ENCODE measurements at regions not wholly inside any gene's neighbourhood (a gene's known extent, or its start where the extent isn't known, plus 50 kb on each side); places are given as distances from the start of the nearest gene placed in this dataset.

DNA sequence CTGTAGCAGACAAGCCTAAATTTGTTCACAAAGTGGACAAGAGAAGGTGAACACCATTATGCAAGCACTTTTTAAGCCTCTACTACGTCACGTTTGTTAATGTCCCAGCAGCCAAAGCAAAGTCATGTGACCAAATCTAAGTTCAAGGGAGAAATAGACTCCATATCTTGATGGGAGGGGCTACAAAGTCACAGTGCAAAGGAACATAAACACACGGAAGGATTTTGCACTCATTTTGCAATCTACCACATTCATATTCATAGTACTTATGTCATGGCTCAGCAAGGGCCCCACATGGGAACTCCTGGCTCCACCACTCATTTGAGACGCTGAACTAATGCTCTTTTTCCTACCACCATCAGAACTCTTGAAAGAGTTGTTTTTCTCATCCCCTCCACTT, 139.0 kb upstream of the JADE1 start:
- no TSS peak for BruUV-seq (replicated peaks)
- POLR2A ChIA-PET = no interaction called here
- H3K9me3 ChIP-seq (ENCODE audit: control insufficient read depth, insufficient read depth, low read depth, low read length) = no peaks in the 10 kb centered on the region
- H3K4me3 ChIP-seq (ENCODE audit: low read depth in 2 of 2, low read length in 2 of 2) = no peak overlapping the region
- TF ChIP-seq, protein P1, sequence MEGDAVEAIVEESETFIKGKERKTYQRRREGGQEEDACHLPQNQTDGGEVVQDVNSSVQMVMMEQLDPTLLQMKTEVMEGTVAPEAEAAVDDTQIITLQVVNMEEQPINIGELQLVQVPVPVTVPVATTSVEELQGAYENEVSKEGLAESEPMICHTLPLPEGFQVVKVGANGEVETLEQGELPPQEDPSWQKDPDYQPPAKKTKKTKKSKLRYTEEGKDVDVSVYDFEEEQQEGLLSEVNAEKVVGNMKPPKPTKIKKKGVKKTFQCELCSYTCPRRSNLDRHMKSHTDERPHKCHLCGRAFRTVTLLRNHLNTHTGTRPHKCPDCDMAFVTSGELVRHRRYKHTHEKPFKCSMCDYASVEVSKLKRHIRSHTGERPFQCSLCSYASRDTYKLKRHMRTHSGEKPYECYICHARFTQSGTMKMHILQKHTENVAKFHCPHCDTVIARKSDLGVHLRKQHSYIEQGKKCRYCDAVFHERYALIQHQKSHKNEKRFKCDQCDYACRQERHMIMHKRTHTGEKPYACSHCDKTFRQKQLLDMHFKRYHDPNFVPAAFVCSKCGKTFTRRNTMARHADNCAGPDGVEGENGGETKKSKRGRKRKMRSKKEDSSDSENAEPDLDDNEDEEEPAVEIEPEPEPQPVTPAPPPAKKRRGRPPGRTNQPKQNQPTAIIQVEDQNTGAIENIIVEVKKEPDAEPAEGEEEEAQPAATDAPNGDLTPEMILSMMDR (IDR thresholded peaks at IDR 0.05) = no peak
- no peak for TF ChIP-seq TCF7L2 (IDR thresholded peaks at IDR 0.05; ENCODE audit: low read depth, low read length)
- in situ Hi-C loops (cut with HindIII; ENCODE audit: low pct_unique_long_range_greater_than_20kb, low sequenced_read_pairs) (no loop called here), intact Hi-C loops (cut with micrococcal nuclease; ENCODE audit: unreplicated experiment) (no loop called here)
- H3K27ac ChIP-seq (ENCODE audit: low read length) = no peak overlapping the region
- CTCF ChIA-PET = no interaction called here
- no peak for ATAC-seq
- no peaks in the 10 kb centered on the region for H3K4me1 ChIP-seq (ENCODE audit: control insufficient read depth, insufficient read depth, low read length)
- DNase-seq (ENCODE audit: low read depth, low spot score) = no peak
- no peaks in the 10 kb centered on the region for H3K27me3 ChIP-seq (ENCODE audit: control insufficient read depth, insufficient read depth, low read length)
- H3K36me3 ChIP-seq (ENCODE audit: control insufficient read depth, insufficient read depth, low read length) = no peaks in the 10 kb centered on the region

DNA sequence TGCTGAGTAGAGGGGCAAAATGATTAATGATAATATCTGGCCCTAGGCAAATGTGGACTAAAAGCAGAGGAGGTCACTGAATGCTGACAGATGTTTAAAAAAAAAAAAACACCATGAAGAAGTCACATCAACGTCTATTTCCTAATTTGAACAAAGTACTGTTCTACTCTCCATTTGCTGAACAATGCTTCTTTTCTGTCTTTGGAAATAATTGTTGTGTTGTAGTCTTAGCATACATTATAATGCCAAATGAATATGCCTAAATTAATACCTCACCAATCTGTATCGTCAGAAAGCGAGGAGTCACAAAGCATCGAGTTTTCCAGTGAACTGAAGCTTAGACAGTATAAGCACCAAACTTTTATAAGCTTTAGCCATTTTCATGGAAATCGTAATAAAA, 140.9 kb upstream of the JADE1 start:
- in situ Hi-C loops (cut with HindIII; ENCODE audit: low pct_unique_long_range_greater_than_20kb, low sequenced_read_pairs) = no loop called here
- Histone ChIP-seq H3K36me3 (ENCODE audit: control insufficient read depth, insufficient read depth, low read length) (no peaks in the 10 kb centered on the region), H3K4me1 (ENCODE audit: control insufficient read depth, insufficient read depth, low read length) (no peaks in the 10 kb centered on the region), H3K4me3 (ENCODE audit: low read depth in 2 of 2, low read length in 2 of 2) (no peak overlapping the region), H3K27me3 (ENCODE audit: control insufficient read depth, insufficient read depth, low read length) (no peaks in the 10 kb centered on the region), H3K9me3 (ENCODE audit: control insufficient read depth, insufficient read depth, low read depth, low read length) (no peaks in the 10 kb centered on the region), H3K27ac (ENCODE audit: low read length) (no peak overlapping the region)
- ATAC-seq (no peak), DNase-seq (ENCODE audit: low read depth, low spot score) (no peak)
- ChIA-PET CTCF (interaction anchor here (0.5 kb wide), 1 partner anchor 63 kb away, joined by 6 read pairs; no protein-coding TSS in a partner anchor), POLR2A (no interaction called here)
- TF ChIP-seq POLR2AphosphoS5 (IDR thresholded peaks at IDR 0.05; ENCODE audit: low read depth, low read length) (no peak), TCF7L2 (IDR thresholded peaks at IDR 0.05; ENCODE audit: low read depth, low read length) (no peak), SIN3A (IDR thresholded peaks at IDR 0.05; ENCODE audit: borderline replicate concordance, insufficient read depth, low read depth, low read length) (no peak)
- TF ChIP-seq, protein P2, sequence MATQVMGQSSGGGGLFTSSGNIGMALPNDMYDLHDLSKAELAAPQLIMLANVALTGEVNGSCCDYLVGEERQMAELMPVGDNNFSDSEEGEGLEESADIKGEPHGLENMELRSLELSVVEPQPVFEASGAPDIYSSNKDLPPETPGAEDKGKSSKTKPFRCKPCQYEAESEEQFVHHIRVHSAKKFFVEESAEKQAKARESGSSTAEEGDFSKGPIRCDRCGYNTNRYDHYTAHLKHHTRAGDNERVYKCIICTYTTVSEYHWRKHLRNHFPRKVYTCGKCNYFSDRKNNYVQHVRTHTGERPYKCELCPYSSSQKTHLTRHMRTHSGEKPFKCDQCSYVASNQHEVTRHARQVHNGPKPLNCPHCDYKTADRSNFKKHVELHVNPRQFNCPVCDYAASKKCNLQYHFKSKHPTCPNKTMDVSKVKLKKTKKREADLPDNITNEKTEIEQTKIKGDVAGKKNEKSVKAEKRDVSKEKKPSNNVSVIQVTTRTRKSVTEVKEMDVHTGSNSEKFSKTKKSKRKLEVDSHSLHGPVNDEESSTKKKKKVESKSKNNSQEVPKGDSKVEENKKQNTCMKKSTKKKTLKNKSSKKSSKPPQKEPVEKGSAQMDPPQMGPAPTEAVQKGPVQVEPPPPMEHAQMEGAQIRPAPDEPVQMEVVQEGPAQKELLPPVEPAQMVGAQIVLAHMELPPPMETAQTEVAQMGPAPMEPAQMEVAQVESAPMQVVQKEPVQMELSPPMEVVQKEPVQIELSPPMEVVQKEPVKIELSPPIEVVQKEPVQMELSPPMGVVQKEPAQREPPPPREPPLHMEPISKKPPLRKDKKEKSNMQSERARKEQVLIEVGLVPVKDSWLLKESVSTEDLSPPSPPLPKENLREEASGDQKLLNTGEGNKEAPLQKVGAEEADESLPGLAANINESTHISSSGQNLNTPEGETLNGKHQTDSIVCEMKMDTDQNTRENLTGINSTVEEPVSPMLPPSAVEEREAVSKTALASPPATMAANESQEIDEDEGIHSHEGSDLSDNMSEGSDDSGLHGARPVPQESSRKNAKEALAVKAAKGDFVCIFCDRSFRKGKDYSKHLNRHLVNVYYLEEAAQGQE (IDR thresholded peaks at IDR 0.05; ENCODE audit: insufficient read depth in 1 of 2, low read depth in 2 of 2, low read length in 1 of 2) = no peak
- TF ChIP-seq, protein P1 (IDR thresholded peaks at IDR 0.05) = no peak
- BruUV-seq (replicated peaks) = no TSS peak
- intact Hi-C loops (cut with micrococcal nuclease; ENCODE audit: unreplicated experiment) = no loop called here

DNA sequence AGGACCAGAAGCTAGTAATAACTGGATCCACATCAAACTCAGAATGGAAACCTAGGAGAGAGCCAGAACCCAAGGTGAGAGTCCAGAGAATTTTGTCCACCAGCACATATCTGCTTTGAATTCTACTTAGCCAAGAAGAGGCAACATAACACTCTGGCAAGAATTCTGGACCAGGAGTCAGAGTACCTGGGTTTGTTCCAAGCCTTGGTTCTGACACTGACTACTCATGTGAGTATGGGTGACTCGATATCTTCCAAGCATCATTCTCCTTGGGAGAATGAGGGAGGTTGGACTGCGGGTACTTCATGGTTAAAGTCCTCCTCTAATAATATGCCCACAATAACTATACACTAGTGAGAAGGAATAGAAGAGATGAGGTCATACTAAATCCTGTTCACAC, 144.0 kb upstream of the JADE1 start:
- Histone ChIP-seq H3K36me3 (ENCODE audit: control insufficient read depth, insufficient read depth, low read length) (no peaks in the 10 kb centered on the region), H3K4me1 (ENCODE audit: control insufficient read depth, insufficient read depth, low read length) (no peaks in the 10 kb centered on the region), H3K27me3 (ENCODE audit: control insufficient read depth, insufficient read depth, low read length) (no peaks in the 10 kb centered on the region), H3K9me3 (ENCODE audit: control insufficient read depth, insufficient read depth, low read depth, low read length) (no peaks in the 10 kb centered on the region), H3K27ac (ENCODE audit: low read length) (no peak overlapping the region), H3K4me3 (ENCODE audit: low read depth in 2 of 2, low read length in 2 of 2) (no peak overlapping the region)
- ATAC-seq (no peak), DNase-seq (ENCODE audit: low read depth, low spot score) (no peak)
- ChIA-PET CTCF (no interaction called here), POLR2A (no interaction called here)
- no peak for TF ChIP-seq POLR2AphosphoS5 (IDR thresholded peaks at IDR 0.05; ENCODE audit: low read depth, low read length)
- TF ChIP-seq, protein P2 (IDR thresholded peaks at IDR 0.05; ENCODE audit: insufficient read depth in 1 of 2, low read depth in 2 of 2, low read length in 1 of 2) = no peak
- TF ChIP-seq SIN3A (IDR thresholded peaks at IDR 0.05; ENCODE audit: borderline replicate concordance, insufficient read depth, low read depth, low read length) = no peak
- TF ChIP-seq TCF7L2 (IDR thresholded peaks at IDR 0.05; ENCODE audit: low read depth, low read length) = no peak
- TF ChIP-seq, protein P1 (IDR thresholded peaks at IDR 0.05) = no peak
- intact Hi-C loops (cut with micrococcal nuclease; ENCODE audit: unreplicated experiment) = no loop called here
- in situ Hi-C loops (cut with HindIII; ENCODE audit: low pct_unique_long_range_greater_than_20kb, low sequenced_read_pairs) = no loop called here
- no TSS peak for BruUV-seq (replicated peaks)
